Mesenchymal stem cell (in vitro differentiated cells and primary cell): ENCODE measurements at regions not wholly inside any gene's neighbourhood (a gene's known extent, or its start where the extent isn't known, plus 50 kb on each side); places are given as distances from the start of the nearest gene placed in this dataset.

ENCODE experiments used
- DNase-seq: peaks from one replicate; pipeline ENCODE4 v3.0.0-alpha.2; 2013
- H2AFZ ChIP-seq: one replicate; pipeline ENCODE4 v1.6.1; 2013; ENCODE audit warnings: low read depth, mild to moderate bottlenecking, control low read depth, inconsistent platforms, low read length, moderate library complexity
- H2AK5ac ChIP-seq: 2 replicates; pipeline ENCODE4 v1.6.1; 2013; ENCODE audit warnings: low read length, moderate library complexity, mild to moderate bottlenecking, inconsistent platforms; ENCODE audit not compliant: severe bottlenecking
- H2BK120ac ChIP-seq: one replicate; pipeline ENCODE4 v1.6.1; 2013; ENCODE audit warnings: low read depth, mild to moderate bottlenecking, inconsistent platforms, low read length, moderate library complexity
- H2BK12ac ChIP-seq, 2 experiments: one replicate each; pipeline ENCODE4 v1.6.1; 2013; ENCODE audit warnings: inconsistent platforms in 2 of 2, low read length in 2 of 2, mild to moderate bottlenecking in 2 of 2, moderate library complexity in 2 of 2, control low read depth in 1 of 2
- H2BK15ac ChIP-seq: one replicate; pipeline ENCODE4 v1.6.1; 2013; ENCODE audit warnings: mild to moderate bottlenecking, low read depth, inconsistent platforms; ENCODE audit not compliant: poor library complexity, severe bottlenecking
- H2BK5ac ChIP-seq: 2 replicates; pipeline ENCODE4 v1.6.1; 2013; ENCODE audit warnings: low read depth, mild to moderate bottlenecking, low read length, control low read depth, inconsistent platforms; ENCODE audit not compliant: poor library complexity, severe bottlenecking
- H3K14ac ChIP-seq, 2 experiments: one replicate each; pipeline ENCODE4 v1.6.1; 2013; ENCODE audit warnings: inconsistent platforms in 2 of 2, low read length in 2 of 2, control low read depth in 1 of 2, mild to moderate bottlenecking in 1 of 2, moderate library complexity in 1 of 2
- H3K18ac ChIP-seq, 2 experiments: one replicate each; pipeline ENCODE4 v1.6.1; 2013; ENCODE audit warnings: inconsistent platforms in 2 of 2, low read length in 2 of 2, control low read depth in 1 of 2, low read depth in 1 of 2, mild to moderate bottlenecking in 1 of 2
- H3K23ac ChIP-seq, 2 experiments: one replicate each; pipeline ENCODE4 v1.6.1; 2013; ENCODE audit warnings: inconsistent platforms in 2 of 2, low read length in 2 of 2, mild to moderate bottlenecking in 2 of 2, moderate library complexity in 2 of 2, control low read depth in 1 of 2
- H3K27ac ChIP-seq: 2 replicates; pipeline ENCODE4 v1.5.1; 2013; ENCODE audit warnings: mild to moderate bottlenecking, moderate library complexity, low read length, control low read depth, inconsistent platforms; ENCODE audit not compliant: poor library complexity, severe bottlenecking
- H3K27me3 ChIP-seq, 2 experiments: 2 replicates each; pipeline versions ENCODE4 v1.6.1 to v1.7.0; 2013; ENCODE audit warnings: low read length in 2 of 2, mild to moderate bottlenecking in 2 of 2, moderate library complexity in 2 of 2, control low read depth in 1 of 2, inconsistent platforms in 1 of 2; ENCODE audit not compliant: control insufficient read depth in 1 of 2, insufficient read depth in 1 of 2
- H3K36me3 ChIP-seq, 2 experiments: 2 replicates each; pipeline versions ENCODE4 v1.6.1 to v1.7.0; 2013; ENCODE audit warnings: low read length in 2 of 2, control low read depth in 1 of 2, inconsistent platforms in 1 of 2, low read depth in 1 of 2, mild to moderate bottlenecking in 1 of 2; ENCODE audit not compliant: insufficient read depth in 2 of 2, control insufficient read depth in 1 of 2
- H3K4ac ChIP-seq, 2 experiments: one replicate each; pipeline ENCODE4 v1.6.1; 2013; ENCODE audit warnings: inconsistent platforms in 2 of 2, low read length in 2 of 2, mild to moderate bottlenecking in 2 of 2, moderate library complexity in 2 of 2, control low read depth in 1 of 2, low read depth in 1 of 2
- H3K4me1 ChIP-seq: 2 replicates; pipeline ENCODE4 v1.6.1; 2013; ENCODE audit warnings: low read depth, low read length, control low read depth; ENCODE audit not compliant: control insufficient read depth, insufficient read depth
- H3K4me2 ChIP-seq: 2 replicates; pipeline ENCODE4 v1.6.1; 2013; ENCODE audit warnings: low read length, mild to moderate bottlenecking, inconsistent platforms; ENCODE audit not compliant: poor library complexity, severe bottlenecking
- H3K4me3 ChIP-seq, 2 experiments: 2 replicates each; pipeline versions ENCODE4 v1.5.1 to v1.7.0; 2013; ENCODE audit warnings: low read length in 2 of 2, mild to moderate bottlenecking in 2 of 2, control low read depth in 1 of 2, low read depth in 1 of 2; ENCODE audit not compliant: insufficient read depth in 1 of 2
- H3K79me1 ChIP-seq: replicated peaks from 2 replicates; pipeline ENCODE4 v1.6.1; 2013; ENCODE audit warnings: mild to moderate bottlenecking, control low read depth, low read length, inconsistent platforms; ENCODE audit not compliant: poor library complexity, severe bottlenecking
- H3K9ac ChIP-seq: 2 replicates; pipeline ENCODE4 v1.7.0; 2013; ENCODE audit warnings: mild to moderate bottlenecking, low read length, moderate library complexity
- H3K9me3 ChIP-seq: 2 replicates; pipeline ENCODE4 v1.7.0; 2013; ENCODE audit warnings: mild to moderate bottlenecking, low read length; ENCODE audit not compliant: control insufficient read depth
- H4K8ac ChIP-seq: one replicate; pipeline ENCODE4 v1.6.1; 2013; ENCODE audit warnings: inconsistent platforms, mild to moderate bottlenecking, low read length, moderate library complexity
- H4K91ac ChIP-seq: one replicate; pipeline ENCODE4 v1.6.1; 2013; ENCODE audit warnings: mild to moderate bottlenecking, low read length, inconsistent platforms
- WGBS: methylation state at CpG from one replicate; pipeline ENCODE4 v1.1.7; 2013; ENCODE audit warnings: mixed read lengths; 5-methylcytosine and 5-hydroxymethylcytosine counted together

DNA sequence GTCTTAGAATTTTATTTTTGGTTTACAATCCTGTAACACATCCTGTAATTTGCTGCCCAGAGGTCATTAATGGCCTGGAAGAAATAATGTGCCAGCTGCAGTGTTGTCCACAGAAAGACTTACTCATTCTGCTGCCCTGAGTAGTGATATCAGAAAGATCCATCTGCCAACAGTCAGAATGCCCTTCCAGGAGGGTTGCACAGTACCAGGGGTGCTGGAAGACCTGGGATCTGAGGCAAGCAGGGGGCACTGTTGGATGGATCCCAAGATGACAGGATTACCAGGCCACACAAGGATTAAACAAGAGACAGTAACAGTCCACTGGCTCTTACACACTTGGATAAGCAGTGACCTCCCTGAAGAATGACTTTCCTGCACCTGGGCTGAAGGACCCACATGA lies 93.8 kb upstream of the TOP3B start:
- Histone ChIP-seq H3K4me1 (peaks cover 2% of the 10 kb centered on the region), H3K4me3 (no peak overlapping the region), H2BK12ac (no peak overlapping the region), H4K91ac (no peak overlapping the region), H3K14ac (no peak overlapping the region), H3K27ac (no peak overlapping the region), H3K23ac (no peak overlapping the region), H3K9me3 (no peaks in the 10 kb centered on the region), H3K4ac (no peak overlapping the region), H2BK120ac (no peak overlapping the region), H4K8ac (no peak overlapping the region), H3K4me2 (no peak overlapping the region), H2AK5ac (no peak overlapping the region), H2BK15ac (no peak overlapping the region), H2BK5ac (no peak overlapping the region), H3K79me1 (no peaks in the 10 kb centered on the region), H3K36me3 (no peaks in the 10 kb centered on the region), H3K27me3 (peaks cover 12 to 26% of the 10 kb centered on the region in 2 experiments), H3K18ac (no peak overlapping the region), H3K9ac (peak overlapping the region; percentile 14), H2AFZ (no peak overlapping the region)
- DNase-seq, result no peak

DNA sequence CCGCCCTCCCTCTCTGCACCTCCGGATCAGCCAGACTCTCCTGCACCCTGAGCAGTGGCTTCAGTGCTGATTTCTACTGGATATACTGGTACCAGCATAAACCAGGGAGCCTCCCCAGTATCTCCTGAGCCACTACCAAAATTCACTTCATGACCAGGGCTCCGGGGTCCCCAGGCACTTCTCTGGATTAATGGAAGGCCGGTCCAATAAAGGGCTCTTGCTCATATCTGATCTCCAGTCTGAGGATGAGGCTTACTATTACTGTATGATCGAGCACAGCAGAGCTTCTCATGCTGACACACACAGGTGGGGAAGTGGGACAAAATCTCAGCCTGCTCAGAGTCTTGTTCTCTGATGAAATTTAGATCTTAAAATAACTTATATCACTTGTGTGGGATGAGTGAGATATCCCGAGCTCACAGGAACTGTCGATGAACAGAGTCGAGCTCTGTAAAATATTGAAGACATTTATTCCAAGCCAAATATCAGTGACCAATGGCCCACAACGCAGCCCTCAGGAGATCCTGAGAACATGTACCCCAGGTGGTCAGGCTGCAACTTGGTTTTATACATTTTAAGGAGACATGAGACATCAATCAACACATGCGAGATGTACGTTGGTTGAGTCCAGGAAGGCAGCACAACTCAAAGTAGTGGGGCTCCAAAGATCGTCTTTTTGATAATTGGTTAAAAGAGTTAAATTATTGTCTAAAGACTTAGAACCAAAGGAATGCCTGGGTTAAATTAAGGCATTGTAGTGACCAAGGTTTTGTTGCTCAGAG lies 93.0 kb upstream of the TOP3B start:
- Histone ChIP-seq H3K9me3 (no peaks in the 10 kb centered on the region), H2BK12ac (no peak overlapping the region), H3K9ac (peak overlapping the region; percentile 11), H4K8ac (no peak overlapping the region), H3K4me1 (peaks cover 2% of the 10 kb centered on the region), H2BK120ac (no peak overlapping the region), H3K18ac (no peak overlapping the region), H2BK5ac (no peak overlapping the region), H2AFZ (no peak overlapping the region), H2AK5ac (no peak overlapping the region), H3K27me3 (peaks cover 10 to 23% of the 10 kb centered on the region in 2 experiments), H3K14ac (no peak overlapping the region), H3K23ac (no peak overlapping the region), H3K4me2 (no peak overlapping the region), H3K4ac (no peak overlapping the region), H3K27ac (no peak overlapping the region), H4K91ac (no peak overlapping the region), H3K79me1 (no peaks in the 10 kb centered on the region), H2BK15ac (no peak overlapping the region), H3K36me3 (no peaks in the 10 kb centered on the region), H3K4me3 (no peak overlapping the region)
- WGBS, result 75% methylated on average over 12 of the region's 12 CpGs
- no peak for DNase-seq

DNA sequence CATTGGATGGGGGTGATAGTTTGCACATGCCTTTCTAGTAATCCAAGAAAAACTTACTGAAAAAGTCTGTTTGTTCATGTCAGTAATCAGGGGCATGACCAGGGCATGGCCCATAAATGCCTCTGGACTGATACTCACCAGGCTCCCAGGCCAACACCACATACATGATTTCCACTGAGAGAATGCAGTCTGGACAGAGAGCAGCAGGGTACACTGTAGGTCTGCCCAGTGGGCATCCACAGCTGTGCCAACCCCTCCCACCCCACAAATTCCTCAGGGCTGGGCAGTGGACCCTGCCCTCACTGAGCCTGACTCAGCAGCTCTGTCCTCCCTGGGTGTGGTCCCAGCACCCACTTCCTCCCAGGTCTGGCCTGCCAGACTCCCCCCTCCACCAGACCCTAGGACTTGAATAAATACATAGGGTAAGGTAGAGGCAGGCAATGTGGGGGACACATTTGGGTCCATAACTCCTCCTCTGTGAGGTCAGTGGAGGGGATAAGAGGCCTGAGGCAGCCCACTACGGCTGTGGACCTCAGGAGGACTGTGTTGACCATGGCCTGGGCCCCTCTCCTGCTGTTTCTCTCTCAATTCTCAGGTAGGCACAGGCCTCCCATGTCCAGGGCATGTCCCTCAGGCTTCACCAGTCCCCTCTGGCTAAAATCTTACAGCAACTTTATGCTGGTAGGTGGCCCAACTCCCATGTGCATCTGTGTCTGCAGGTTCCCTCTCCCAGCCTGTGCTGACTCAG lies 92.2 kb upstream of the TOP3B start:
- no peaks in the 10 kb centered on the region for H3K79me1 ChIP-seq
- no peak overlapping the region for H3K18ac ChIP-seq
- H2AFZ ChIP-seq, result no peak overlapping the region
- 0% methylated on average over 1 of the region's 1 CpG for WGBS
- H2AK5ac ChIP-seq, result no peak overlapping the region
- H2BK15ac ChIP-seq, result no peak overlapping the region
- no peak overlapping the region for H4K8ac ChIP-seq
- no peak overlapping the region for H3K4me3 ChIP-seq
- H2BK12ac ChIP-seq, result no peak overlapping the region
- H3K4ac ChIP-seq, result no peak overlapping the region
- H3K14ac ChIP-seq, result no peak overlapping the region
- H3K27ac ChIP-seq, result no peak overlapping the region
- no peaks in the 10 kb centered on the region for H3K9me3 ChIP-seq
- no peak for DNase-seq
- no peak overlapping the region for H3K9ac ChIP-seq
- H2BK120ac ChIP-seq, result no peak overlapping the region
- H3K4me1 ChIP-seq, result peaks cover 2% of the 10 kb centered on the region
- peaks cover 10 to 23% of the 10 kb centered on the region in 2 experiments for H3K27me3 ChIP-seq
- no peak overlapping the region for H3K4me2 ChIP-seq
- H4K91ac ChIP-seq, result no peak overlapping the region
- no peak overlapping the region for H2BK5ac ChIP-seq
- H3K36me3 ChIP-seq, result no peaks in the 10 kb centered on the region
- H3K23ac ChIP-seq, result no peak overlapping the region

DNA sequence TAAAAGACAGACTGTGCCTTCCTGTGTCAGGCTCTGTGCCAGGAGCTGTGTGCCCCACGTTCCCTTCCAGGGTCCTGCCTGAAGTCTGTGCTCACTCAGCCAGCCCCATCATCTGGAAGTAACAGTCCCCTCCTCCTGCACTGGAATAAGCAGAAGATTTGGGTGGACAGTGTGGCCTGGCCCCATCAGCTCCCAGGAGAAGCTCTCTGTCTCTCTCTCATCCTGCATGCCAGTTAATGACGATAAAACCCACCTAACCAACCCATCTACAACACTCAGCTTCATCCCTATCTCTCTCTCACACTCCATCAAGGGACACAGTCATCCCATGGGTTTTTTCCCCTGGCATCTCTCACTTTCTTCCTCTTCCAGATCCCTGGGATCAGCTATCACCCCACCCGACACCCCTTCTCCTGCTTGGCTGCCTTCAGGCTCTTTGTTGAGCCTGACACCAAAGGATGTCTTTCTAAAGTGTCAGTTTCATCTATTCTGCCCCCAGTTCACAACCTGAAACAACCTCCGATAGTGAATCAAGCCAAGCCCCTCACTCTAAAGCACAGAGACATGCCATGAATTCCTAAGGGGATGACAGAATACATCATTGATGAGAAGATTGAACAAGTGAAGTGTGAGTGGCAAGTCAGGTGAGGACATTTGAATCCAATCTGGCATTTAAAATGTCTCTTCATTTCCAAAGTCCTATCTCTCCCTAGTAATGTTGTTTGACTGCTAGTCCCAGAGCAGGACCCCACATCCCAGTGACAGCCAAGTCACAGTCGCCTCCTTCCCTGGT lies 91.4 kb upstream of the TOP3B start:
- no peak overlapping the region for H3K14ac ChIP-seq

More for the DNA sequence above, 91.4 kb upstream of the TOP3B start:
- Histone ChIP-seq H3K23ac (no peak overlapping the region), H2AFZ (no peak overlapping the region), H2AK5ac (no peak overlapping the region), H3K9ac (no peak overlapping the region), H3K9me3 (no peaks in the 10 kb centered on the region), H3K27ac (no peak overlapping the region), H3K4me3 (no peak overlapping the region), H3K4me2 (no peak overlapping the region), H3K27me3 (peaks cover 15 to 23% of the 10 kb centered on the region in 2 experiments), H4K91ac (no peak overlapping the region), H3K4ac (no peak overlapping the region), H2BK12ac (no peak overlapping the region), H4K8ac (no peak overlapping the region), H3K79me1 (no peaks in the 10 kb centered on the region), H2BK120ac (no peak overlapping the region), H3K18ac (no peak overlapping the region), H3K4me1 (peaks cover 2% of the 10 kb centered on the region), H2BK15ac (no peak overlapping the region), H3K36me3 (no peaks in the 10 kb centered on the region), H2BK5ac (no peak overlapping the region)
- WGBS, result 67% methylated on average over 4 of the region's 5 CpGs
- no peak for DNase-seq
